Activated naive CD4-positive, alpha-beta T cell treated with anti-CD3 and anti-CD28 coated beads, Interleukin-2, amount 50 U/mL, for 72 hours (primary cell): ENCODE measurements at regions not wholly inside any gene's neighbourhood (a gene's known extent, or its start where the extent isn't known, plus 50 kb on each side); places are given as distances from the start of the nearest gene placed in this dataset.
"Not testable (repeated sequence)": the region's sequence is repeated elsewhere in the genome, so short reads cannot be mapped to it uniquely, and the experiment has no call there.

Experiments
- ATAC-seq, 2 donors: fragments of 150-1000 bp; cut with Tn5 transposase; 2 replicates each; pipeline ENCODE4 v1.10.0; 2021; ENCODE audit warnings: mild to moderate bottlenecking in 2 of 2, moderate library complexity in 2 of 2
- DNase-seq, 2 donors: peaks; one replicate each; pipeline ENCODE4 v3.0.0; 2021 to 2022; ENCODE audit warnings: low spot score in 2 of 2
- H3K27ac Mint-ChIP-seq, 2 donors: one replicate each; pipeline ENCODE4 v1.8.0; 2022; ENCODE audit warnings: mild to moderate bottlenecking in 2 of 2, mixed read lengths in 2 of 2
- H3K36me3 Mint-ChIP-seq, 2 donors: one replicate each; pipeline ENCODE4 v1.8.0; 2022; ENCODE audit warnings: mixed read lengths in 2 of 2
- H3K9me3 Mint-ChIP-seq, 2 donors: one replicate each; pipeline ENCODE4 v1.8.0; 2022; ENCODE audit warnings: mixed read lengths in 2 of 2

- not testable (repeated sequence) for ATAC-seq, H3K27ac Mint-ChIP-seq, H3K36me3 Mint-ChIP-seq, DNase-seq, H3K9me3 Mint-ChIP-seq
These were observed 57.4 kb downstream of the FTHL17 start for GRCh38 chrX:31014474-31014873.

- DNase-seq, result no peak
- no peak for ATAC-seq
- no peak overlapping the region for H3K27ac Mint-ChIP-seq
- H3K36me3 Mint-ChIP-seq, result no peaks in the 10 kb centered on the region
- H3K9me3 Mint-ChIP-seq, result peaks cover 0 to 4% of the 10 kb centered on the region in 2 donors
These were observed 59.3 kb downstream of the FTHL17 start for GRCh38 chrX:31012509-31013025.

- no peak for ATAC-seq
- no peaks in the 10 kb centered on the region for H3K36me3 Mint-ChIP-seq
- H3K9me3 Mint-ChIP-seq, result no peaks in the 10 kb centered on the region
- no peak for DNase-seq
- no peak overlapping the region for H3K27ac Mint-ChIP-seq
These were observed 64.5 kb downstream of the FTHL17 start for GRCh38 chrX:31007321-31007720.

- H3K36me3 Mint-ChIP-seq, result no peaks in the 10 kb centered on the region
- no peaks in the 10 kb centered on the region for H3K9me3 Mint-ChIP-seq
- ATAC-seq (peak in 1 of 2 donors; percentile 30), DNase-seq (no peak)
- no peak overlapping the region for H3K27ac Mint-ChIP-seq
These were observed 65.8 kb downstream of the FTHL17 start for GRCh38 chrX:31006027-31006426.

GRCh38 chrX:30997411-30997810 is 74.4 kb downstream of the FTHL17 start:
- no peak overlapping the region for H3K27ac Mint-ChIP-seq
- DNase-seq, result no peak
- H3K9me3 Mint-ChIP-seq, result no peaks in the 10 kb centered on the region
- no peaks in the 10 kb centered on the region for H3K36me3 Mint-ChIP-seq
- no peak for ATAC-seq

GRCh38 chrX:30995705-30996104 is 76.1 kb downstream of the FTHL17 start:
- ATAC-seq, result no peak
- no peak overlapping the region for H3K27ac Mint-ChIP-seq
- no peaks in the 10 kb centered on the region for H3K36me3 Mint-ChIP-seq

GRCh38 chrX:30995060-30995700 is 76.7 kb downstream of the FTHL17 start:
- DNase-seq (no peak), ATAC-seq (no peak)
- H3K27ac Mint-ChIP-seq, result no peak overlapping the region
- no peaks in the 10 kb centered on the region for H3K9me3 Mint-ChIP-seq
- no peaks in the 10 kb centered on the region for H3K36me3 Mint-ChIP-seq

More at GRCh38 chrX:30995705-30996104, 76.1 kb downstream of the FTHL17 start:
- no peaks in the 10 kb centered on the region for H3K9me3 Mint-ChIP-seq
- no peak for DNase-seq

GRCh38 chrX:30994018-30994417 is 77.8 kb downstream of the FTHL17 start:
- H3K36me3 Mint-ChIP-seq, H3K9me3 Mint-ChIP-seq, ATAC-seq, H3K27ac Mint-ChIP-seq, DNase-seq: not testable (repeated sequence)

- Mint-ChIP-seq H3K9me3 (no peaks in the 10 kb centered on the region), H3K36me3 (no peaks in the 10 kb centered on the region), H3K27ac (no peak overlapping the region)
- ATAC-seq, result no peak
- no peak for DNase-seq
These were observed 79.4 kb downstream of the FTHL17 start for GRCh38 chrX:30992381-30992904.

- H3K9me3 Mint-ChIP-seq, result no peaks in the 10 kb centered on the region
- no peak for DNase-seq
- ATAC-seq, result no peak
These were observed 81.5 kb downstream of the FTHL17 start for GRCh38 chrX:30990361-30990760.

GRCh38 chrX:30982467-30982866 is 89.4 kb downstream of the FTHL17 start:
- Mint-ChIP-seq H3K27ac (no peak overlapping the region), H3K9me3 (no peaks in the 10 kb centered on the region), H3K36me3 (no peaks in the 10 kb centered on the region)
- ATAC-seq (no peak), DNase-seq (no peak)

More at GRCh38 chrX:30990361-30990760, 81.5 kb downstream of the FTHL17 start:
- no peak overlapping the region for H3K27ac Mint-ChIP-seq
- no peaks in the 10 kb centered on the region for H3K36me3 Mint-ChIP-seq

- Mint-ChIP-seq H3K36me3 (no peaks in the 10 kb centered on the region), H3K9me3 (no peaks in the 10 kb centered on the region), H3K27ac (no peak overlapping the region)
- DNase-seq (no peak), ATAC-seq (peak; percentile 52)
These were observed 89.9 kb downstream of the FTHL17 start for GRCh38 chrX:30981968-30982367.

- no peak for DNase-seq
- Mint-ChIP-seq H3K9me3 (no peaks in the 10 kb centered on the region), H3K36me3 (no peaks in the 10 kb centered on the region), H3K27ac (no peak overlapping the region)
- no peak for ATAC-seq
These were observed 90.2 kb upstream of the TAB3 start for GRCh38 chrX:30979271-30979670.

GRCh38 chrX:30975467-30975866 is 86.4 kb upstream of the TAB3 start:
- Mint-ChIP-seq H3K36me3 (no peaks in the 10 kb centered on the region), H3K27ac (no peak overlapping the region), H3K9me3 (no peaks in the 10 kb centered on the region)
- no peak for ATAC-seq
- no peak for DNase-seq

- DNase-seq, result no peak
- Mint-ChIP-seq H3K27ac (no peak overlapping the region), H3K9me3 (no peaks in the 10 kb centered on the region), H3K36me3 (no peaks in the 10 kb centered on the region)
- no peak for ATAC-seq
These were observed 84.9 kb upstream of the TAB3 start for GRCh38 chrX:30973784-30974427.

GRCh38 chrX:30971774-30972603 is 82.9 kb upstream of the TAB3 start:
- ATAC-seq, result peak; percentile 73 to 79
- Mint-ChIP-seq H3K9me3 (no peaks in the 10 kb centered on the region), H3K27ac (no peak overlapping the region), H3K36me3 (no peaks in the 10 kb centered on the region)
- peak in 1 of 2 donors; percentile 3 for DNase-seq

GRCh38 chrX:30967516-30967915 is 78.5 kb upstream of the TAB3 start:
- Mint-ChIP-seq H3K27ac (no peak overlapping the region), H3K36me3 (no peaks in the 10 kb centered on the region), H3K9me3 (no peaks in the 10 kb centered on the region)
- no peak for DNase-seq
- ATAC-seq, result no peak
